C4-2B (cell line): ENCODE measurements at regions not wholly inside any gene's neighbourhood (a gene's known extent, or its start where the extent isn't known, plus 50 kb on each side); places are given as distances from the start of the nearest gene placed in this dataset.

Experiments used
- H3K27ac ChIP-seq: fragments of 450-650 bp; 2 replicates; pipeline ENCODE4 v1.5.1; 2017
- CTCF ChIP-seq: fragments of 450-650 bp; conservative IDR thresholded peaks from 2 replicates; pipeline ENCODE4 v1.5.1; 2017; ENCODE audit warnings: mild to moderate bottlenecking
- ZFX ChIP-seq: fragments of 450-650 bp; IDR thresholded peaks from 2 replicates; pipeline ENCODE4 v1.6.1; 2017

GRCh38 chr15:100760357-100760903 lies 119.2 kb upstream of the ALDH1A3 start:
- peak overlapping the region; percentile 59 for H3K27ac ChIP-seq
- TF ChIP-seq CTCF (no peak), ZFX (no peak)

- no peak overlapping the region for H3K27ac ChIP-seq
- no peak for TF ChIP-seq ZFX
- TF ChIP-seq CTCF: no peak
Measured at GRCh38 chr15:100761290-100761935, 118.2 kb upstream of the ALDH1A3 start.

DNA sequence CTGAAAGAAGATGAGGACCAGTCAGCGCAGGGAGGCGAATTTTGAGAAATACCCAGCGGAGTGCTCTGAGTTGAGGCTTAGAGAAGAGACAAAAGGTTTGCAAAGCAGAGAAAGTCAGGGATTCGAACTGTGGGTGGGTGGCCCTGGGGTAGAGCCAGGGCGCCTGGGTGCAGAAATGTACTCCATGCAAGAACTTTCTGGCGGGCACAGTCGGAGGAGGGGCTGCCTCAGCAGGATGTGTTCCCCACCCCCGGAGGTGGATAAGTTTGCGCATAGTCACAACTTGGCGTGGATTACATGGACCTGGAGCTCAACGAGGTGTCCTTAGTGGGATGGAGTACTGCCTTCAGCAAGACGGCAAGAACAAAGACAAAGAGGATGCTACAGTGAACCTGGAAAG lies 117.3 kb upstream of the ALDH1A3 start:
- H3K27ac ChIP-seq: no peak overlapping the region
- TF ChIP-seq ZFX: no peak
- no peak for TF ChIP-seq CTCF

DNA sequence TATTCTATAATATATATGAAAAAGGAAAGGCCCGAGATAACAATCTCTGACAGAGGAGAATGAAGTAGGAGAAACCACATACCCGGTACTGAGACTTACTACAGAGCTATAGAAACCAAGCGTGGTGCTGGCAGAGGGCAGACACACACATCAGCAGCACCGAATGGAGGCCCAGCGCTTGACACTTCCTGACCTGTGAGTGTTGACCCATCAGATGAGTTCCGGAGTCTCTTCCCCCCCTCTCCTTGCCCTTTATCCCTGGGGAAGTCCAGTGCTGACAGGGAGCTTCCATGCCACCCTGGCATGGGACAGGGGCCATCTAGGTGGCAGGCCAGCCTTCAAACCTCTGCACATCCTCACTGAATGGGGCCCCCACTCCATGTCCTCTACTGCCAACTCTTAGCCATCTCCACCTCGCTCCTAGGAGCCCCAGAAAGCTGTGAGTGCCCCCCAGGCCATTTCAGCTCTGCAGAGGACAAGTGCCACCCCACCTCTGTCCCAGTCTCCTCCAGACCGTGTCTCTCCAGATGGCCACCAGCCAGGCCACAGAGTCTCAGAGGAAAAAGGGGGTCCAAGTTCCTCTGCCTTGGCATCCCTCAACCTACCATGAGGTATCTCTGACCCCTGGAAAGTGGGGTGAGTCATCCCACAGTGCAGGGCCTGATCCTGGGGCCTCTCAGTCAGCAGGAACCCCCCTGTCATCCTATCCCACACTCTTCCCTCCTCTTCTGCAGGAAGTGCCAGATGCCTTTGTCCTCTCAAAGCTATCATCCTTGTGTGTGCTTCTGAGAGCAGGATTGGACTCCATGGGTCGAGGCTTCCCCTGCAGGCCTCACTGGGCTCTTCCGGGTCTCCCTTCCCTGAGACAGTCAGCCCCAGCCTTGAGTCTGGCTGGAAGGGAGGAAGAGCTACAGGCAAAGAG lies 116.5 kb upstream of the ALDH1A3 start:
- no peak overlapping the region for H3K27ac ChIP-seq

GRCh38 chr15:100763835-100764750 lies 115.5 kb upstream of the ALDH1A3 start:
- TF ChIP-seq ZFX: no peak
- no peak for TF ChIP-seq CTCF
- no peak overlapping the region for H3K27ac ChIP-seq

More for the DNA sequence above, 116.5 kb upstream of the ALDH1A3 start:
- no peak for TF ChIP-seq ZFX
- no peak for TF ChIP-seq CTCF

DNA sequence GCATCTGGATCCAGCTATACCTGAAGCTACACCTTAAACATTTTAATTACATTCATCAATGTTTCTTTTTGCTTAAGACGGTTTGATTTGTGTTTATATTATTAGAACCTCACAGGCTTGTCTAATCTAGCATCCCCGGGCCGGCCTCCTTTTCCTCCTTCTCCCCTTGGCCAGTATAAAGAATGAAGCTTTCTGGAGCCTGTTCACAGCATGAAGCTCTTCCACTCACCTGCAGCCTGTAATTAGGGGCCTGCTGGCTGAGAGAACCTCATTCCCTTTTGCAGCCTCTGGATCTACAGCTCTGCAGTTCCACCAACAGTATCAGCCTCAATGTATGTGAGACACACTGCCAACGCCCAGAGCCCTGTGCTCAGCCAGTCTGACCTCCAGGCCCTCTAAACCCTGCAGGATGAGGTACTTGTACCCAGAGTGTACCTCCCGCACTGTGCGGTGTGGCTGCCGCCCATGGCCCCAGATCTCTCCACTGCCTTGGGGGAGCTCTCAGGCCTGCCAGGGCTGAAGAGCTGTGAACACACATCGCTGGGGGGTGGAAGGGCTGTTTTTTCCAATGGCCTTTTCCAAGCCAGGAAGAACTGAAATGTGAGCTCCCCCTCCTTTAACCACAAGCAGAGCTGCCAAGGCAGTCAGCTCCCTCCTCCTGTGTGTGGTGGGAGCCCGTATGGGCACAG lies 114.7 kb upstream of the ALDH1A3 start:
- TF ChIP-seq ZFX (no peak), CTCF (no peak)
- no peak overlapping the region for H3K27ac ChIP-seq
